DMS114 treated with DMSO at 0.1 percent for 48 hours (cell line): ENCODE measurements at regions not wholly inside any gene's neighbourhood (a gene's known extent, or its start where the extent isn't known, plus 50 kb on each side); places are given as distances from the start of the nearest gene placed in this dataset.

Source experiments
- DNase-seq: peaks from one replicate; lab custom pipeline; 2025; ENCODE audit not compliant: unreplicated experiment; lab: John Stamatoyannopoulos, UW

DNA sequence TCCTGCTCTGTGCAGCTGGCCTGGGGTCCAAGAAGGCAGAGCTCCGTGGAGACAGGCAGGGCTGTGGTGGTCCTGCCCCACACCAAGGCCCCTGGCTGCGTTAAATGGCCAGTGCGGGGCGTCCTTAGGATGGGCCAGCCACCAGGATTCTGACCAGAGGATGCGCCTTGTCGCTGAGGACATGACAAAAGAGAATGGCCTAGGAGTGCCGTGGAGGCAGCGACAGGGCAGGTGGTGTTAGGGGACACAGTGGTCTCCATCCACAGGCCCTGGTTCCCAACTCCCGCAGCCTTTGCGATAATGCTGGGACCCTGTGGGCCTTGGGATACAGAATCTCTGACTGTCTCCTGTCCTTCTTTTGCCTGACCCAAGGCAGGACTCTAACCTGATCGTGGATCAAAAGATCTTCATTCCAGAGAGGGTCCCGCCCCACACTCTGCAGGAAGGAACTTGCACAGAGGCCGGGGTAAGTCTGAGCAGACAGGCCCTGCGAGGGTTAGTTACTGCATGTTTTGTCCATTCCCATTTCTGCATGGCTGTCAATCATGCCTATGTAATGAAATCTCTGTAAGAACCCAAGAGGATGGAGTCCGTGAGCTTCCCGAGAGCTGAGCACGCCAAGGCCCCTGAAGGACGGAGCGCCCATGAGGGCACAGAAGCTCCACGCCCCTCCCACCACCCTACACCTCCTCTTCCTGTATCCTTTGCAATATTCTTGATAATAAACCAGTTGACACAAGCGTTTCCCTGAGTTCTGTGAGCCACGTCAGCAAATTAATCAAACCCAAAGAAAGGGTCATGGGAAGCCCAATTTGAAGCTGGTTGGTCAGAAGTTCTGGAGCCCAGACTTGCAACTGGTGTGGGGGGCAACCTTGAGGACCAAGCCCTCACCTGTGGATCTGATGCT, 251.5 kb upstream of the SALL3 start:
- DNase-seq = no peak

DNA sequence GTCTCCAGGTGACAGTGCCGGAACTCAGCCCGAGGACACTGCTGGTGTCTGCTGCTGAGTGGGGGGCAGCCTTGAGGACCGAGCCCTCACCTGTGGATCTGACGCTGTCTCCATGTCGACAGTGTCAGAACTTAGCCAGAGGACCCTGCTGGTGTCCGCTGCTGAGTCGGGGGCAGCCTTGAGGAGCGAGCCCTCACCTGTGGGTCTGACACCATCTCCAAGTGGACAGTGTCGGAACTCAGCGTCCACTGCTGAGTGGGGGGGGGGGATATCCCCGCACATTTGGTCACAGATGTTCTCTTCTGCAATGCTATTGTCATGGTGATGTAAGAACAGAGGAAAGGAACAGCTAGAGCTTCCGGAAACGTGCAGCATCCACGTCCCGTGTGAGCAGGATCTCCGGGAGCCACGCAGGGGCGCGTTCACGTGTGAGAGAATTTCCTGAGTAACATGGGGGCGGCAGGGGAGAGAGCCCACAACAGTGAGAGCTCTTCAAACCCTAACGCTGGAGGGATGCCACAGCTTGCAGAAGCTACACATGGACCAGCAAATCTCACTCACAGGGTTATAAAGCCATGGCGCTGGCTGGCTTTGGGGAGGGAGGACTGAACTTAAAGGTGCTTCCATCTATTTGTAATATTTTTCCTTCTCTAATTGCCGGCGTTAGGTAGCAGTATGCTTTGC, 250.7 kb upstream of the SALL3 start:
- DNase-seq = no peak

DNA sequence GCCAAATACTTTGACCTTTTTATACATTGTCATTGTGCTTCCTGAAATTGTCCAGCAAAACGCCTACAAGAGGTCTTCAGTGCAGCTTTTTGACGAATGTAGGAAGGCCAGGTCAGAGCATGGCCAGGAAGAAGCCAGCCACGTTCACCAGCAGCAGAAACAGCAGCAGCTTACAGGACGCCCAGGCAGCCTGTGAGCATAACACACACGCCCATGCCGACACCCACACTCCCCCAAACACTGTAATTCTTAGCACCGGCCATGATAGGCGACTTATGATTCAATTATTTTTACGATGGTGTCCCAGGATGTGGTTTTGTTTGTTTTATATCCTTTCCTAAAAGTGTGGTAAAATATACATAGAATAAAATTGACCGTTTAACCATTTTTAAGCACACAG, 249.1 kb upstream of the SALL3 start:
- DNase-seq = no peak

DNA sequence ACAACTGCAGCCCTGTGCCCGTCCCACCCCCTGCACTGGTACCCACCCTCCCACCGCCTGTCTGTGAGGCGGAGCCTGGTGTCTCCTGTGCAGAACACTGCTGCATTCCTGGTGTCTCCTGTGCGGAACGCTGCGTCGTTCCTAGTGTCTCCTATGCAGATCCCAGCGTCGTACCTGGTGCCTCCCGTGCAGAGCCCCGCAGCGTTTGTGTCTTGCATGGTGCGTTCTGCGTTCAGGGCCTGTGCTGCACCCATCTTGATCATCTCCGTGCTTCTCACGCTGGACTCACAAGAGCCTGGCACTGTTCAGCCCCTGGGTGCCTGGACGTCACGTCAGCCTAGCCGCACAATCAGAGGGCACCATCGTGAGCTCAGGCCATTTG, 248.6 kb upstream of the SALL3 start:
- DNase-seq = no peak

DNA sequence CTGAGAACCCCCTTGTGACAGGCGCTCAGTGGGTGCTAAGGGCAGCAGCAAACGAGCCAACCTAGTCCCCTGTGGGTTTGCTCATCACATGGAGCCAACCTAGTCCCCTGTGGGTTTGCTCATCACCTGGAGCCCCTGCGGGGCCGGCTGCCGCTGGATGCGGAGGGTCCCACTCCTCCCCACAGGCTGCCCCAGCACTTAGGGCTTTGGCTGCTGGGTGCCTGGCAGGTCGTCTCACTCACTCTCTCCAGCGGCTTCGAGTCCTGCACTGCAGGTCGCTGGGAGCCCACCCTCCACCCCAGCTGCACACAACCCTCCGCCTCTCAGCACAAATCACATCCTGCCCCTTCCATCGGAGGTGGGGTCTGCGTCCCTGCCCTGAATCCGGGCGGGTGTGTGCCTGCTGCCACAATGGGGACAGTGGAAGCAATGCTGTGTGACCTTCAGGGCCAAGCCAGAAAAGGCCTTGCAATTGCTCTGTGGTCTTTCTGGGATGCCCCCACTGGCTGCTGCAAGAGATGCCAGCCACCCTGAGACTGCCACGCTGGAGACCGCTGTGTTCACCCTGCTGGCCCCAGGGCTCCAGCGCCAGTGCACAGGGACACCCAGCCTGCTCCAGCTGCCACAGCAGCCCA, 248.1 kb upstream of the SALL3 start:
- DNase-seq = no peak

DNA sequence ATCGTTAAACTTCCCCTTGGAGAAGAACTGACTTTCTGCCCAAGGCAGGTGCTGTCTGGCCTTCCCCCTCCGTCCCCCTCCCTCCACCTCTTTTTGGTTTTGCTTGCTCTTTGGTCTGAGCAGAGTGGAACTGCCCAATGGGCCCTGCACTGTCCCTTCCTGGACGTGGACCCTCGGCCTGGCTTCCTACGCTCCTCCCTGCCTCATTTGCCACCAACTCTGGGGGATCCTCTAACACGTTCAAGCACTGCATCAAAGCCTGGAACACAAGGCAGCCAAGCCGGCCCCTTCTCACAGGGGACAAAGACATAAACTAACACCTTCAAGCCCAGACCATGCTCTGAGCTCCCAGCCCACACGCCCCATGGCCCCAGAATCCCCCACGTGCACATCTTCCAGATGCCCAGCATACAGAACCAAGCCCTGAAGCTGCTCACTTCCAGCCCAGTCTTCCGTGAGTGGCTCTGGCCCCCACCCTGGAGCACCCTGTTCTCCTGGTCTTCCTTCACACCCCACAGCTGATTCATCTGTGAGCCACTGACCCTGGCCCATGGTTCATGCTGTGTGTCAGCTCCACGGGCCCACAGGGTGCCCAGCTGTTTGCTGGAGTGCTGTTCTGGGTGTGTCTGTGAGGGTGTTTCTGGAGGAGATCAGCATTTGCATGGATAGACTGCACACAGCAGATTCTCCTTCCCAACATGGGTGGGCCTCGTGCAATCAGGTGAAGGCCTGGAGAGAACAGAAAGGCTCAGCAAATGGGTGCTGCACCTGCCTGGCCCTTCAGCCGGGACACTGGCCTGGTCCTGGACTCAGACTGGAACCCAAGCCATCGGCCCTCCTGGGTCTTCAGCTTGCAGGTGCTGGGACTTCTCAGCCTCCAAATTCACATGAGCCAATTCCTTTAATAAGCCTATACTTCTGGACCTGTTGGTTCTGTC, 247.1 kb upstream of the SALL3 start:
- DNase-seq = no peak

DNA sequence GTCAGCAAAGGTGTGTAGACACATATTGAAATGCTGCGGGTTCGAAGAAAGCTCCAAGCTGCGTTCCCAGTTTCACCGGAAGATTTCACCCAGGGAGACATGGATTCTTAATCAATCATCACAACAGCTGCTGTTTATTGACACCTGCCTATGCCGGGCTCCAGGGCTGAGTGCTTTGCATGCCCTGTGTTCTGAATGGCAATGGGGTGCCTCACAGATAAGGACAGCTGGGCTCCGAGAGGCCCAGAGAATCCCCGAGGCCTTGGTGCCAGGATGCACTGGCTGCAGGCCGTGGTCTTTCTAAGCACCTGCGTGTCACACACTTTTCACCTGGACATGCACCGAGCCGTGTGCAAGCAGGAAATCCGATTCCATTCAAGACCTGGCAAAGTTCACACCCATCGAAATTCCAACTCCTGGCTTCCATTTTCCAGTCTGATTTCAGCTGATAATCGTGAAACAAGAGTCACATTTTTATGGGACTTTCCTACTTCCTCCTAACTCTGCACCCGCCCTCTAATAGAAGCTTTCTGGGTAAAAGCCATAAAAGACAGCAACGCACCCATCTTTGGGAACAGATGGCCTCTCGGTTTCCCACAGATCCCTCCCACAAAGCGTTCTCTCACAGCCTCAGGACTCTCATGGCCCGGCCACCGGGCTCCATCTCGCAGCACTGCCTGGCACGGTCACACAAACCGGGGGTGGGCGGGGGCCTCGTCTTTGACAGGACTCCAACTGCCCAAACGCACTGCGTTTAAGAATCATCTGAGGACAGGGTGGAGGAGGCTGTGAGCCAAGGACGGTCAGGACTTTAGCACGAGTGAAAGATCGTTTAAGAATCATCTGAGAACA, 245.6 kb upstream of the SALL3 start:
- DNase-seq = no peak

DNA sequence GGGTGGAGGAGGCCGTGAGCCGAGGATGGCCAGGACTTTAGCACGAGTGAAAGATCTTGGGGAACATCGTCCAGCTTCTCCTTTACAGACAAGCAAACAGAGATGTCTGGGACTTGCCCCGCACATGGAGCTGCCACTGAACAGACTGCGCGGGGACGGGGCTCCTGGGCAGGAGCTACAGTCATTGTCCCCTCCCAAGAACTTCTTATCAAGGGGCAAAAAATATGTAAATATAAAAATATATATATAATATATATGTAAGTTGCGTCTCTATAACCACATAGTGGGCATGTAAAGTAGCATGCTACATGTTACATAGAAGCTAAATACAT, 245.0 kb upstream of the SALL3 start:
- no peak for DNase-seq

DNA sequence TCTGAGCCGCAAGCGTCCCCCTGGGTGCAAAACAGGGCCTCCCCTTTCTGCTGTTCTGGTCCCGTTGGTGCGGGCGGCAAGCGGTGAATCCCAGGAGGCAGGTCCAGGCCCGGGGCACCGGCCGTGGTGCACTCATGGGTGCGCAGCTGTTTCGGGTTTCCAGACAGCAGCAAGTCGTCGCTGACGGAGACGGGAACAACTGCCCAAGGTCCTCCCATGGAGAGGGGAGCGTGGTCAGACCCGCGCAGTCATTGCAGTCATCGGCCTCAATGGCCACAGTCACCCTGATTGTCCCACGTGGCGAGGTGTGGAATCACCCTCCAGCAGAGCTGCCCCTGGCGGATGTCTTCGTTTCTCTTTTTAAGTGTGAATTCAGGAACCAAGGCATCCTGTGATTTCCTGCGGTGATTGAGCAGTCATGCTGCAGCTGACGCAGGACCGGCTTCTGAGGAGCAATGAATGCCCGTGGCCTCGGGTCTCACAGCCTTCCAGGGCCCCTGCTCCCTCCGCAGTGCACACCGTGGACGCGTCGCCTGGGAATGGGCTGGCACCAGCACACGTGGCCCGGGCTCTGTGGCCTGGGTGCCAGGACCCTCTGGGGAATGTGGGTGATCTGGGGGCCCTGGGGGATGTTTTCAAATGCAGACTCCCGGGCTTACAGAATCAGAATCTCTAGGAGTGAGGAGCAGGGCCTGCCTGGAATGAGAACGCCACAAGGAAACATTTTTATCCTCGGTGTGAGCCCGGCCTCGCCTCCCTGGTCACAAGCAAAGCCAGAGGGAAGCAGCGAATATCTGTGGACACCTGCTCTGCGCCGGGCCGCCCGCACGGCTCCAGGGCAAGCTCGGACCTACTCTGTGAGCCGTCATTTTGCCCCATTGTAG, 244.2 kb upstream of the SALL3 start:
- DNase-seq = no peak

DNA sequence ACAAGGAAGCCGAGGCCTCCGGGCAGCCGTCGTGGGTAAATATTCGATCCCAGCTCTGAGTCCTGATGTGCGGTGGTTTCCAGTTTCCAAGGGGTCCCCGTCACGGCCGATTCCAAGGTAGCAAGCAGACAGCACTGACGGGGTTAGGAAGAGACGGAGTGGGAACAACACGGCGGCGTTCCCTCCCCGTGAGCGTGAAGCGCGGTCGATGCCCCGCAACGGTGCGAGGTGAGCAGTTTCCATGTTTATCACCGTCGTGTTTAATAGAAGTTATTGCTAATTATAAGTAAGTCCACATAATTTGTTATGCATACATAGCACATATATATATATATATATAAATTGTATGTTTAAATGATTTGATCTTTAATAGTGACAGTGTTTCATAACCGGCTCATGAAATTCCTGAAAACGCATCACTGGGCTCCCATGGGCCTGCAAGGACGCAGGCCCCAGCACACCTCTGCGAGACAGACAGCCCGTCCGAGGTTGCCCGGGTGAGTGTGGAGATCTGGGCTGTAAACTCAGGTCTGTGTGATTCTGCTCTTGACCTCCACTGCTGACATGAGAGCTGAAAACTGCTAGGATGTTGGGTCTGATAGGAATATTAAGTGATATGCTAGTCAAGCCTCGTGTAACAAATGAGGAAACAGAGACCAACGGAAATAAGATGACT, 243.5 kb upstream of the SALL3 start:
- no peak for DNase-seq

DNA sequence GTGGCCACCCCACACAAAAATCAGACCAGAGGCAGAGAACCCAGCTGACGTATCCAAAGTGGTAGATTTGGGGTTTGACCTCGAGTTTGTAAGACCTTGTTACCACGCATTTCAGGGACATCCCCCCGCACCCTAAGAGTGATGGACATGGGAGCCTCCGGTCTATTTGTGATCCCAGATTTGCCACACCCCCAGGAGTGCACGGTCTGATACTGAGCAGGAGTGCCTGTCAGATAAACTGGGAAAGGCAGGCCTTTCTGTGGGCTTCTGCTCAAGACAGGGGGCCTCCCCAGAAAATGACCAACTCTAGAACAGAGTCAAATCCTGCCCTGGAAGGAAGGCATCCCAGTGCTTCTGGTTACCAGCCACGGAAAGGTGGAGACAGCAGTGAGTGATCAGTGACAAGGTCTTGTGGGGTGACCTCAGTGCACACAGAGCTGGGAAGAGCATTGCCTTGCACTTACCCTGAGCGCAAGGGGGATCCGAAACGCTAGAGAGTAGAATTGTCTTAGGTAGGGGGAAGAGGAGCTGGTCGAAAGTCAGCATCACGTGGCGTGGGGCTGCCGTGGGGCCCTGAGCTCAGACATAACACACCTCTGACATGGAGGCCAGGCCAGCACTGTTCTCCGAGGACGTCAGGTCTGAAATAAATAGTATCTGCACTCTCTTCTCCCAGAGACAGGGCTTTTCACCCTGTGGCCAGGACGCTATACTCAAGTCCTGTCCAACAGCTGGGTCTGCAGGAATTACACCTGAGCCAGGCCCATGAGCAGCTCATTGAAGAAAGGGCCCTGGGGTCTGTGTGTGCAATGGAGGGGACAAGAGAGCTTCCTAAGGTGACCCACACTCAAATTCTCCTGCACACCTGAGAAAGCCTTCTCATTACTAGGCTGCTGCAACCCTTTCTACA, 242.4 kb upstream of the SALL3 start:
- DNase-seq = no peak

DNA sequence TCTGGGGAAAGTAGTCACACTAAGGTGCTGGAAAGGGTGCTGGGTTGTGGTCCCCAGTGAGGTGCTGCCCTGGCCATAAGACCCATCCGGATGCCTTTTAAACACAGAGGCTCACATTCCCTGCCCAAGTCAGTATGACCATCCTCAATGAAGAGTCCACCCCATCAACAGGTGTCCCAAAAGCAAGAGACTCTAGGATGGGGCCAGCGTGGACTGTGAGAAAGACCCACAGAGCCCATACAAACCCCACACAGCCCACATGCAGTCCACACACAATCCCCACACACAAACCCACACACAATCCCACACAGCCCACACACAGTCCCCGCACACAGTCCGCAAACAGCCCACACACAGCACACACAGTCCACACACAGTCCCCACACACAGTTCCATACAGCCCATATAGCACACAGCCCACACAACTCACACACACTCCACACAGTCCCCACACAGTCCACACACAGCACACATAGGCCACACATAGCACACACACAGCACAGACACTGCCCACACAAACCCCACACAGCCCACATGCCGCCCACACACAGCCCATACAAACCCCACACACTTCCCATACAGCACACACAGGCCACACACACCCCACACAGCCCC, 241.4 kb upstream of the SALL3 start:
- DNase-seq = no peak

DNA sequence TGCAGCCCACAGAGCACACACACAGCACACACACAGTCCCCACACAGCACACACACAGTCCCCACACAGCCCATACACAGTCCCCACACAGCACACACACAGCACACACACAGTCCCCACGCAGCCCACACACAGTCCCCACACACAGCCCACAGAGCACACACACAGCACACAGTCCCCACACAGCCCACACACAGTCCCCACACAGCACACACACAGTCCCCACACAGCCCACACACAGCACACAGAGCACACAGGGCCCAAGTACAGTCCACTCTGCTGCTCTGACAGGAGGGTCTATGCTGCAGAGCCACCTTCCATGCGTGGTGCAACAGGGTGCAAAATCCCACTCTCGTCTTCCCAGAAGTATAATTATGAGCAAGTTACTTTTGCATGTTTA, 240.5 kb upstream of the SALL3 start:
- no peak for DNase-seq

DNA sequence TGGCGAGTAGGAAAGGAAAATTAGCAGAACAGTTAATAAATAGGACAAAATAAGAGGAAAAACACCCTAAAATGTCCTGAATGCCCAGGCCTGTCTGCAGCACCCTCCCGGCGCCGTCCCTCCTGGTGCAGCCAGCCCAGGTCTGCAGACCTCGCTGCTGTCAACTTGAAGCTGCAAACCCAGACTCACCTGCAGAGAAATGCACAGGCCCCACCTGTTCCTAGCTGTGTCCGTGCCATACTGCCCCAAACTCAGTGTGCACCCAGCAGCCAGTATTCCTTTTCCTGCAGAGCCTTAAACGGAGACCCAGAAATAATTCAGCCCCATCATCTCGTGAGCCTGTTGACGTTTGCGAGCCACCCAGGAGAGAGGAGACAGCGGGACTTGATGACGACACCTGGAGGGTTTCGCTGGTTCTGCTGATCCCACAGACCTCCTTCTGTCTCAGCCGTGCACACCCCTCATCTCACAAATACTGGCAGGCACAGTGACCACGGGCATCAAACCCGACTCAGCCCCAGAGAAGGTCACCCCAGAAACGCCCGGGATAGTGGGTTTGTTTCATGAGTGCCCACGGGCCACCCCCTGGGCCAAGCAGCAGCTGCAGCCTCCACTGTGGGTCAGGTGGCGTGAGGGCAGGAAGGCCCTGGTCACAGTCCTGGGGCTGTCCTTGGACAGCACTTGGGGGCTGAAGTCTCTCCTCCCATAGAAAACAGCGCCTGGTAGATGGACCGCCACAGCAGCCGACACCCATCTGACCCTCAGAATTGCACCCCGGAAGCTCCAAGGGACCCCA, 239.5 kb upstream of the SALL3 start:
- DNase-seq = no peak

DNA sequence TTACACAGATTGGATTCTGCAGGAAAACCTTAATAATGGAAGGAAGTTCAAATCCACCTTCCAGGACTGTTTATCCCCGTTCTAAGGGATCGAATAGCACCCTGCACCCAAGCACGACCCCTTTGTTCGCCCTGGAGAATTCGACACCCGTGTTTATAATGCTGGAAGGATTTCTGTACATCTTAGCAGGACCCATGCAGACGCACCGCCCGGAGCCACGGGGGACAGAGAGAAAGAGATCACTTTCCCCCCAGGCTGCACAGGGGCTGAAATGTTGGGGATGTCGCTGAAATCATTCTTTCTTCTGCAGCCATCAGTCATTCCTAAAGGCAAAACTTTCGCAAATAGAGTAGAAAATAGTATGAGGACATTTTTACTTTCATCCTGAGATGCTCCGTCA, 238.7 kb upstream of the SALL3 start:
- no peak for DNase-seq
